Breast epithelium (tissue), 3 donors: ENCODE measurements at regions not wholly inside any gene's neighbourhood (a gene's known extent, or its start where the extent isn't known, plus 50 kb on each side); places are given as distances from the start of the nearest gene placed in this dataset.

Experiments used
- POLR2A ChIP-seq: fragments of 450-650 bp; IDR thresholded peaks from one replicate; pipeline ENCODE4 v1.6.1; 2016; ENCODE audit warnings: antibody characterized with exemption, mild to moderate bottlenecking, moderate library complexity
- POLR2AphosphoS5 ChIP-seq, 3 donors: sonication (generic); formaldehyde crosslinking; IDR thresholded peaks; one replicate each; pipeline ENCODE4 v1.6.1; 2017; ENCODE audit warnings: antibody characterized with exemption in 3 of 3
- TF ChIP-seq, protein P1 (sequence below), 3 donors: fragments of 450-650 bp; IDR thresholded peaks; one replicate each; pipeline ENCODE4 v1.5.1; 2016 to 2017; ENCODE audit warnings: antibody characterized with exemption in 3 of 3, mild to moderate bottlenecking in 3 of 3, moderate library complexity in 3 of 3

DNA sequence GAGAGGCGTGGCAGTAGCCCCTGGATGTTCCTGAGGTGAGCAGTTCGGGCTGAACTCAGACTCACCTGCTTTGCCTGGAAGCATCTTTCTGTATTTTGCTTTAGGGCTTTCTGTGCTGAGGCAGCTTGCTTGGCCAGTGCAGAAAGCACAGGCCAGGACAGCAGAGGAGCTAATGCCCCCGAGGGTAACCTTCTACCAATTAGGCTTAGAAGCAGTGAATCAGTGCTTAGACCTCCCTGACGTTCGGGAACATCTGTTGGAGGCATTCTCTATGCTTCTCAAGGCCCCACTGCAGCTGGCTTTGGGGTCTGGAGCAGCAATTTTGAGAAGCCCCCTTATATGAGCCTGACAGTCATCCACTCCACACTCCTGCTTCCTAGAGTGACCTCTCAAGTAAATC lies 350.7 kb upstream of the PROK2 start:
- no peak for TF ChIP-seq POLR2A
- TF ChIP-seq POLR2AphosphoS5 (IDR thresholded peaks at IDR 0.05): no peak
- TF ChIP-seq, protein P1, sequence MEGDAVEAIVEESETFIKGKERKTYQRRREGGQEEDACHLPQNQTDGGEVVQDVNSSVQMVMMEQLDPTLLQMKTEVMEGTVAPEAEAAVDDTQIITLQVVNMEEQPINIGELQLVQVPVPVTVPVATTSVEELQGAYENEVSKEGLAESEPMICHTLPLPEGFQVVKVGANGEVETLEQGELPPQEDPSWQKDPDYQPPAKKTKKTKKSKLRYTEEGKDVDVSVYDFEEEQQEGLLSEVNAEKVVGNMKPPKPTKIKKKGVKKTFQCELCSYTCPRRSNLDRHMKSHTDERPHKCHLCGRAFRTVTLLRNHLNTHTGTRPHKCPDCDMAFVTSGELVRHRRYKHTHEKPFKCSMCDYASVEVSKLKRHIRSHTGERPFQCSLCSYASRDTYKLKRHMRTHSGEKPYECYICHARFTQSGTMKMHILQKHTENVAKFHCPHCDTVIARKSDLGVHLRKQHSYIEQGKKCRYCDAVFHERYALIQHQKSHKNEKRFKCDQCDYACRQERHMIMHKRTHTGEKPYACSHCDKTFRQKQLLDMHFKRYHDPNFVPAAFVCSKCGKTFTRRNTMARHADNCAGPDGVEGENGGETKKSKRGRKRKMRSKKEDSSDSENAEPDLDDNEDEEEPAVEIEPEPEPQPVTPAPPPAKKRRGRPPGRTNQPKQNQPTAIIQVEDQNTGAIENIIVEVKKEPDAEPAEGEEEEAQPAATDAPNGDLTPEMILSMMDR (IDR thresholded peaks at IDR 0.05): no peak
